Esophagus (tissue), 2 donors: ENCODE measurements at regions not wholly inside any gene's neighbourhood (a gene's known extent, or its start where the extent isn't known, plus 50 kb on each side); places are given as distances from the start of the nearest gene placed in this dataset.
"Not testable (repeated sequence)": the region's sequence is repeated elsewhere in the genome, so short reads cannot be mapped to it uniquely, and the experiment has no call there.

ENCODE experiments used
- H3K27ac ChIP-seq, 2 donors: one replicate each; pipeline ENCODE4 v1.5.1; 2013; ENCODE audit warnings: low read depth in 2 of 2, mild to moderate bottlenecking in 2 of 2, inconsistent platforms in 1 of 2, low read length in 1 of 2, moderate library complexity in 1 of 2
- H3K27me3 ChIP-seq, 2 donors: one replicate each; pipeline ENCODE4 v1.6.1; 2013; ENCODE audit warnings: low read length in 2 of 2, control low read depth in 1 of 2, mild to moderate bottlenecking in 1 of 2; ENCODE audit not compliant: insufficient read depth in 2 of 2, control insufficient read depth in 1 of 2
- H3K36me3 ChIP-seq, 2 donors: one replicate each; pipeline ENCODE4 v1.6.1; 2013; ENCODE audit warnings: low read length in 1 of 2; ENCODE audit not compliant: control insufficient read depth in 2 of 2, insufficient read depth in 2 of 2
- H3K4me1 ChIP-seq, 2 donors: one replicate each; pipeline ENCODE4 v1.6.1; 2013; ENCODE audit warnings: low read length in 1 of 2; ENCODE audit not compliant: control insufficient read depth in 2 of 2, insufficient read depth in 2 of 2
- H3K4me3 ChIP-seq, 2 donors: one replicate each; pipeline ENCODE4 v1.5.1; 2013; ENCODE audit warnings: low read length in 2 of 2, mild to moderate bottlenecking in 2 of 2, low read depth in 1 of 2, moderate library complexity in 1 of 2
- H3K9me3 ChIP-seq, 2 donors: one replicate each; pipeline ENCODE4 v1.6.1; 2013; ENCODE audit warnings: mild to moderate bottlenecking in 2 of 2, low read depth in 1 of 2, low read length in 1 of 2, moderate library complexity in 1 of 2; ENCODE audit not compliant: control insufficient read depth in 2 of 2, insufficient read depth in 1 of 2
- WGBS, 2 donors: extraction: QIAGEN DNeasy Blood & Tissue Kit; methylation state at CpG; one replicate each; pipeline ENCODE4 v1.1.7; 2013; 5-methylcytosine and 5-hydroxymethylcytosine counted together
- donor health status: healthy with polysubstance abuse.
- donor health status: Bipolar disorder and iron deficiency.

- WGBS, 2 donors, result 78 to 84% methylated on average over 5 of the region's 5 CpGs
- Histone ChIP-seq H3K4me3 (no peak overlapping the region), H3K27me3 (no peaks in the 10 kb centered on the region), H3K36me3 (no peaks in the 10 kb centered on the region), H3K27ac (no peak overlapping the region), H3K4me1 (no peaks in the 10 kb centered on the region), H3K9me3 (no peaks in the 10 kb centered on the region)
These were observed 86.9 kb upstream of the COPS8 start for GRCh38 chr2:236998758-236999157.

- Histone ChIP-seq H3K4me1 (no peaks in the 10 kb centered on the region), H3K27ac (no peak overlapping the region), H3K36me3 (no peaks in the 10 kb centered on the region), H3K27me3 (no peaks in the 10 kb centered on the region), H3K9me3 (no peaks in the 10 kb centered on the region), H3K4me3 (no peak overlapping the region)
- 96 to 98% methylated on average over 3 of the region's 3 CpGs for WGBS, 2 donors
These were observed 85.2 kb upstream of the COPS8 start for GRCh38 chr2:237000481-237000880.

GRCh38 chr2:237005341-237005740 is 80.3 kb upstream of the COPS8 start:
- 77 to 78% methylated on average over 17 of the region's 17 CpGs for WGBS, 2 donors
- H3K4me3 ChIP-seq, H3K27me3 ChIP-seq, H3K4me1 ChIP-seq, H3K36me3 ChIP-seq, H3K27ac ChIP-seq, H3K9me3 ChIP-seq: not testable (repeated sequence)

- Histone ChIP-seq H3K4me1 (no peaks in the 10 kb centered on the region), H3K27ac (no peak overlapping the region), H3K9me3 (no peaks in the 10 kb centered on the region), H3K36me3 (no peaks in the 10 kb centered on the region), H3K4me3 (no peak overlapping the region), H3K27me3 (no peaks in the 10 kb centered on the region)
- 66 to 72% methylated on average over 5 of the region's 5 CpGs for WGBS, 2 donors
These were observed 74.4 kb upstream of the COPS8 start for GRCh38 chr2:237011206-237011795.

GRCh38 chr2:237012004-237012403 is 73.7 kb upstream of the COPS8 start:
- no peaks in the 10 kb centered on the region for H3K27me3 ChIP-seq
- H3K9me3 ChIP-seq, result no peaks in the 10 kb centered on the region
- 66 to 77% methylated on average over 9 of the region's 9 CpGs for whole genome bisulfite sequencing, 2 donors
- no peak overlapping the region for H3K27ac ChIP-seq
- no peak overlapping the region for H3K4me3 ChIP-seq
- no peaks in the 10 kb centered on the region for H3K4me1 ChIP-seq
- peaks cover 0 to 2% of the 10 kb centered on the region in 2 donors for H3K36me3 ChIP-seq

- no peaks in the 10 kb centered on the region for H3K27me3 ChIP-seq
- H3K27ac ChIP-seq, result no peak overlapping the region
- WGBS, 2 donors, result 62 to 75% methylated on average over 16 of the region's 16 CpGs
- H3K36me3 ChIP-seq, result peaks cover 0 to 2% of the 10 kb centered on the region in 2 donors
- no peak overlapping the region for H3K4me3 ChIP-seq
- H3K9me3 ChIP-seq, result no peaks in the 10 kb centered on the region
- H3K4me1 ChIP-seq, result no peaks in the 10 kb centered on the region
These were observed 73.0 kb upstream of the COPS8 start for GRCh38 chr2:237012577-237013267.

GRCh38 chr2:237016121-237016915 is 69.4 kb upstream of the COPS8 start:
- Histone ChIP-seq H3K9me3 (no peaks in the 10 kb centered on the region), H3K36me3 (peaks cover 0 to 2% of the 10 kb centered on the region in 2 donors), H3K4me1 (no peaks in the 10 kb centered on the region), H3K27ac (no peak overlapping the region), H3K27me3 (no peaks in the 10 kb centered on the region), H3K4me3 (no peak overlapping the region)
- 87 to 90% methylated on average over 10 of the region's 10 CpGs for WGBS, 2 donors

GRCh38 chr2:237020090-237020489 is 65.6 kb upstream of the COPS8 start:
- H3K27me3 ChIP-seq, result no peaks in the 10 kb centered on the region
- WGBS, 2 donors, result 65 to 67% methylated on average over 2 of the region's 2 CpGs
- no peaks in the 10 kb centered on the region for H3K9me3 ChIP-seq

GRCh38 chr2:237022533-237022932 is 63.2 kb upstream of the COPS8 start:
- no peaks in the 10 kb centered on the region for H3K36me3 ChIP-seq
- H3K27ac ChIP-seq, result no peak overlapping the region
- no peaks in the 10 kb centered on the region for H3K9me3 ChIP-seq
- 93 to 96% methylated on average over 8 of the region's 8 CpGs for WGBS, 2 donors
- H3K4me1 ChIP-seq, result peaks cover 0 to 6% of the 10 kb centered on the region in 2 donors
- no peaks in the 10 kb centered on the region for H3K27me3 ChIP-seq
- H3K4me3 ChIP-seq, result no peak overlapping the region

More at GRCh38 chr2:237020090-237020489, 65.6 kb upstream of the COPS8 start:
- Histone ChIP-seq H3K4me1 (no peaks in the 10 kb centered on the region), H3K36me3 (peaks cover 0 to 2% of the 10 kb centered on the region in 2 donors), H3K27ac (no peak overlapping the region), H3K4me3 (no peak overlapping the region)
